ENCODE measurements at regions not wholly inside any gene's neighbourhood (a gene's known extent, or its start where the extent isn't known, plus 50 kb on each side); places are given as distances from the start of the nearest gene placed in this dataset.

GRCh38 chr16:86270696-86271095 lies 239.6 kb upstream of the FOXF1 start:
- TF ChIP-seq POLR2A (IDR thresholded peaks at IDR 0.05), result no peak
- no peak for TF ChIP-seq CTCF (IDR thresholded peaks at IDR 0.05)

All from testis (tissue), 2 donors.